GM12801 (cell line): ENCODE measurements at regions not wholly inside any gene's neighbourhood (a gene's known extent, or its start where the extent isn't known, plus 50 kb on each side); places are given as distances from the start of the nearest gene placed in this dataset.

Source experiments
- CTCF ChIP-seq: IDR thresholded peaks from one replicate; pipeline ENCODE4 v1.5.1; 2011; ENCODE audit warnings: control low read depth; ENCODE audit not compliant: insufficient read length; ENCODE audit errors: extremely low read depth

- no peak for TF ChIP-seq CTCF
Measured at GRCh38 chr10:53543410-53543809, 770.8 kb upstream of the MBL2 start.

- TF ChIP-seq CTCF: no peak
Measured at GRCh38 chr10:53537508-53537907, 764.9 kb upstream of the MBL2 start.

DNA sequence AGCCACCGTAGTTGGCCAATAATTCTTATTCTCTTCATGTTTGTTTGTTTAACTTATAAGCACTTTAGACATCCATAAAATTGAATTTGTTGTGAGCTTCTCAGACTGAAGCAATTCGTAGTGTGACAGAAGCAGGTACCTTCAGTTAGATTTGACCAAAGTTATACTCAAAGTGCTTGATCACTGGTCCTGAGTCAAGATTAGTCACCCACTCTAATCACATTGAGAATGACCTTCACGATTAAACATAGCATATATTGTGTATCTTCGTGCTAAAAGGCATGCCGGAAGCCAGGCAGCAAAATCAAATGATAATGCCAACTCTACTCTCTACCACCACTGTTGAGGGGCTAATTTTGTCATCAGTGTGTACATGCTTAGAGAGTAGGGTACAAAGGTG is 763.7 kb upstream of the MBL2 start:
- TF ChIP-seq CTCF: no peak

GRCh38 chr10:53534428-53534827 is 761.8 kb upstream of the MBL2 start:
- no peak for TF ChIP-seq CTCF

- TF ChIP-seq CTCF: no peak
Measured at GRCh38 chr10:53528974-53529373, 756.4 kb upstream of the MBL2 start.

DNA sequence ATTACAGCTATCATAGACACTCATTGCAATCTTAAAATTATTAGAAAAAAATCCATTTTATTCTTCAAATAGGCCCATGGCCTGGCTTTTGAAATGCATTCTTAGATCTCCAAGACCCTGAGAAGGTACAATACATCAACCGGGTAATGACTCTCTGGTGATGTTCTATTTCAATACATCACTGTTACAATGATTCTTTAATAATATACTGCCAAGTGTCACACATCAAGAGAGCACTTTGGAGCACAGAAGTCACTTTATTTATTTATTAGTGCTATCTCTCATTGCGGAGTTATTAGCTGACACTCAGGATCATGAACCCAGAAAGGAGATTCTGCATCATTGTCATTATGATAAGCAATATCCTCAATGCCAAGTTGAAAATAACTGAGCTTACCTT is 748.5 kb upstream of the MBL2 start:
- TF ChIP-seq CTCF: no peak

DNA sequence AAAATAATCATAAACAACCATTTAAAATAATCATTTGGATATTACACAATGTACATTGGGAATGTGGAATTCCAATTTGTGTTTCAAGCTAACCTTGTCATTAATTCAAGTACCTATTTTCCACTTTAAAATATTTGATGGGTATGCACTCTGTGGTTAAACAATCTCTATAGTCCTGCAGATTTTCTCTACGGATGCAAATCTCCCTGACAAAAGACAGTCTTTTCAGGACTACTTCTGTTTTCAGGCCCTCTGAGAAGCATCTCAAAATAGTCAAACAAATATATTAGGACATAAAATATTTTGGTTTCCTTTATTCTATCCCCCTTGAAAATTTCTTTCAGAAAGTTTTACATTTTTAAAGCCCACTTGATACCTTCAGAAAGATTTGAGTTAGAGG is 735.6 kb upstream of the MBL2 start:
- no peak for TF ChIP-seq CTCF

GRCh38 chr10:53491774-53492173 is 719.2 kb upstream of the MBL2 start:
- no peak for TF ChIP-seq CTCF
